Parathyroid adenoma (tissue), 2 donors: ENCODE measurements at regions not wholly inside any gene's neighbourhood (a gene's known extent, or its start where the extent isn't known, plus 50 kb on each side); places are given as distances from the start of the nearest gene placed in this dataset.

Experiments
- H2AFZ ChIP-seq: fragments of 300-600 bp; sonication (generic); one replicate; pipeline ENCODE4 v1.7.0; 2017; ENCODE audit warnings: antibody characterized with exemption, mild to moderate bottlenecking
- H3K27ac ChIP-seq: fragments of 300-600 bp; sonication (generic); one replicate; pipeline ENCODE4 v1.7.0; 2017
- H3K27me3 ChIP-seq: fragments of 300-600 bp; sonication (generic); one replicate; pipeline ENCODE4 v1.7.0; 2017; ENCODE audit warnings: low read length; ENCODE audit not compliant: control insufficient read depth, insufficient read depth
- H3K36me3 ChIP-seq: fragments of 300-600 bp; sonication (generic); one replicate; pipeline ENCODE4 v1.7.0; 2017; ENCODE audit warnings: low read length; ENCODE audit not compliant: control insufficient read depth, insufficient read depth
- H3K4me1 ChIP-seq: fragments of 300-600 bp; sonication (generic); one replicate; pipeline ENCODE4 v1.7.0; 2017; ENCODE audit warnings: control low read depth
- H3K4me2 ChIP-seq: fragments of 300-600 bp; sonication (generic); one replicate; pipeline ENCODE4 v1.7.0; 2017; ENCODE audit warnings: low read length
- H3K4me3 ChIP-seq: fragments of 300-600 bp; sonication (generic); one replicate; pipeline ENCODE4 v1.7.0; 2017; ENCODE audit warnings: low read depth, low read length
- H3K79me2 ChIP-seq: fragments of 300-600 bp; sonication (generic); one replicate; pipeline ENCODE4 v1.7.0; 2017; ENCODE audit warnings: control low read depth
- H3K9ac ChIP-seq: fragments of 300-600 bp; sonication (generic); one replicate; pipeline ENCODE4 v1.7.0; 2017; ENCODE audit warnings: mild to moderate bottlenecking
- H3K9me3 ChIP-seq: fragments of 300-600 bp; sonication (generic); one replicate; pipeline ENCODE4 v1.7.0; 2017; ENCODE audit warnings: low read length; ENCODE audit not compliant: control insufficient read depth
- CTCF ChIP-seq: fragments of 300-600 bp; sonication (generic); IDR thresholded peaks from one replicate; pipeline ENCODE4 v1.7.0; 2017; ENCODE audit warnings: antibody characterized with exemption, mild to moderate bottlenecking
- donor health status: primary hyperparathyroidism.

GRCh38 chr14:39582028-39582654 lies 149.9 kb upstream of the FBXO33 start:
- H3K4me1 ChIP-seq = no peaks in the 10 kb centered on the region
- TF ChIP-seq CTCF = no peak
- H2AFZ ChIP-seq = no peak overlapping the region
- H3K9me3 ChIP-seq = no peaks in the 10 kb centered on the region
- H3K9ac ChIP-seq = no peak overlapping the region
- no peak overlapping the region for H3K4me3 ChIP-seq
- no peaks in the 10 kb centered on the region for H3K36me3 ChIP-seq
- no peak overlapping the region for H3K27ac ChIP-seq
- H3K79me2 ChIP-seq = no peaks in the 10 kb centered on the region
- H3K27me3 ChIP-seq = no peaks in the 10 kb centered on the region
- H3K4me2 ChIP-seq = no peak overlapping the region

- no peak for TF ChIP-seq CTCF
- Histone ChIP-seq H3K36me3 (no peaks in the 10 kb centered on the region), H3K27ac (no peak overlapping the region), H3K4me1 (no peaks in the 10 kb centered on the region), H2AFZ (no peak overlapping the region), H3K79me2 (no peaks in the 10 kb centered on the region), H3K27me3 (no peaks in the 10 kb centered on the region), H3K9ac (no peak overlapping the region), H3K4me3 (no peak overlapping the region), H3K4me2 (no peak overlapping the region), H3K9me3 (no peaks in the 10 kb centered on the region)
Measured at GRCh38 chr14:39581474-39581873, 149.2 kb upstream of the FBXO33 start.

- no peaks in the 10 kb centered on the region for H3K9me3 ChIP-seq
- no peaks in the 10 kb centered on the region for H3K27me3 ChIP-seq
- H3K4me2 ChIP-seq = no peak overlapping the region
- no peak overlapping the region for H3K27ac ChIP-seq
- no peaks in the 10 kb centered on the region for H3K4me1 ChIP-seq
- no peaks in the 10 kb centered on the region for H3K79me2 ChIP-seq
- H2AFZ ChIP-seq = no peak overlapping the region
- no peak for TF ChIP-seq CTCF
- no peak overlapping the region for H3K9ac ChIP-seq
- H3K36me3 ChIP-seq = no peaks in the 10 kb centered on the region
- no peak overlapping the region for H3K4me3 ChIP-seq
Measured at GRCh38 chr14:39580696-39581095, 148.5 kb upstream of the FBXO33 start.

GRCh38 chr14:39576736-39577135 lies 144.5 kb upstream of the FBXO33 start:
- Histone ChIP-seq H3K36me3 (no peaks in the 10 kb centered on the region), H3K4me3 (no peak overlapping the region), H3K27ac (no peak overlapping the region), H3K27me3 (no peaks in the 10 kb centered on the region), H3K4me1 (no peaks in the 10 kb centered on the region), H3K4me2 (no peak overlapping the region), H2AFZ (no peak overlapping the region), H3K9ac (no peak overlapping the region), H3K9me3 (no peaks in the 10 kb centered on the region), H3K79me2 (no peaks in the 10 kb centered on the region)
- no peak for TF ChIP-seq CTCF

- no peak for TF ChIP-seq CTCF
- no peaks in the 10 kb centered on the region for H3K36me3 ChIP-seq
Measured at GRCh38 chr14:39576258-39576657, 144.0 kb upstream of the FBXO33 start.

More at GRCh38 chr14:39576258-39576657, 144.0 kb upstream of the FBXO33 start:
- Histone ChIP-seq H3K4me2 (no peak overlapping the region), H3K4me1 (no peaks in the 10 kb centered on the region), H2AFZ (no peak overlapping the region), H3K27ac (no peak overlapping the region), H3K4me3 (no peak overlapping the region), H3K27me3 (no peaks in the 10 kb centered on the region), H3K9ac (no peak overlapping the region), H3K79me2 (no peaks in the 10 kb centered on the region), H3K9me3 (no peaks in the 10 kb centered on the region)
